Forelimb muscle (tissue), 1 donor: ENCODE measurements at regions not wholly inside any gene's neighbourhood (a gene's known extent, or its start where the extent isn't known, plus 50 kb on each side); places are given as distances from the start of the nearest gene placed in this dataset.

Source experiments
- DNase-seq: peaks from one replicate; pipeline ENCODE4 v3.0.0-alpha.2; 2013; ENCODE audit warnings: low read depth

- no peak for DNase-seq
Measured at GRCh38 chr15:60093273-60094067, 89.4 kb downstream of the FOXB1 start.

- no peak for DNase-seq
Measured at GRCh38 chr15:60095711-60096110, 91.6 kb downstream of the FOXB1 start.

- no peak for DNase-seq
Measured at GRCh38 chr15:60096157-60096556, 92.0 kb downstream of the FOXB1 start.

- no peak for DNase-seq
Measured at GRCh38 chr15:60101416-60101815, 97.3 kb downstream of the FOXB1 start.

GRCh38 chr15:60102748-60103147, 98.6 kb downstream of the FOXB1 start:
- DNase-seq, result no peak

GRCh38 chr15:60110909-60111308, 106.8 kb downstream of the FOXB1 start:
- no peak for DNase-seq

GRCh38 chr15:60115579-60116380, 111.7 kb downstream of the FOXB1 start:
- no peak for DNase-seq

- no peak for DNase-seq
Measured at GRCh38 chr15:60116456-60117089, 112.5 kb downstream of the FOXB1 start.

GRCh38 chr15:60118146-60118545, 114.0 kb downstream of the FOXB1 start:
- no peak for DNase-seq

- no peak for DNase-seq
Measured at GRCh38 chr15:60118626-60119025, 114.5 kb downstream of the FOXB1 start.

- no peak for DNase-seq
Measured at GRCh38 chr15:60119101-60119500, 115.0 kb downstream of the FOXB1 start.

GRCh38 chr15:60120100-60120499, 116.0 kb downstream of the FOXB1 start:
- no peak for DNase-seq

- no peak for DNase-seq
Measured at GRCh38 chr15:60121845-60122244, 117.7 kb downstream of the FOXB1 start.

GRCh38 chr15:60122691-60123090, 118.6 kb downstream of the FOXB1 start:
- no peak for DNase-seq

- no peak for DNase-seq
Measured at GRCh38 chr15:60124460-60125070, 120.5 kb downstream of the FOXB1 start.

GRCh38 chr15:60125334-60125733, 121.2 kb downstream of the FOXB1 start:
- DNase-seq, result no peak

- no peak for DNase-seq
Measured at GRCh38 chr15:60126200-60126599, 122.1 kb downstream of the FOXB1 start.

GRCh38 chr15:60126661-60127060, 122.5 kb downstream of the FOXB1 start:
- DNase-seq, result no peak

GRCh38 chr15:60128000-60128376, 123.9 kb downstream of the FOXB1 start:
- no peak for DNase-seq

- no peak for DNase-seq
Measured at GRCh38 chr15:60128710-60129109, 124.6 kb downstream of the FOXB1 start.

GRCh38 chr15:60130398-60130797, 126.3 kb downstream of the FOXB1 start:
- no peak for DNase-seq

GRCh38 chr15:60130821-60131220, 126.7 kb downstream of the FOXB1 start:
- DNase-seq, result no peak
